Effector CD4-positive, alpha-beta T cell (primary cell): ENCODE measurements at regions not wholly inside any gene's neighbourhood (a gene's known extent, or its start where the extent isn't known, plus 50 kb on each side); places are given as distances from the start of the nearest gene placed in this dataset.

Experiments
- DNase-seq: peaks from one replicate; pipeline ENCODE4 v3.0.0-alpha.2; 2020

DNA sequence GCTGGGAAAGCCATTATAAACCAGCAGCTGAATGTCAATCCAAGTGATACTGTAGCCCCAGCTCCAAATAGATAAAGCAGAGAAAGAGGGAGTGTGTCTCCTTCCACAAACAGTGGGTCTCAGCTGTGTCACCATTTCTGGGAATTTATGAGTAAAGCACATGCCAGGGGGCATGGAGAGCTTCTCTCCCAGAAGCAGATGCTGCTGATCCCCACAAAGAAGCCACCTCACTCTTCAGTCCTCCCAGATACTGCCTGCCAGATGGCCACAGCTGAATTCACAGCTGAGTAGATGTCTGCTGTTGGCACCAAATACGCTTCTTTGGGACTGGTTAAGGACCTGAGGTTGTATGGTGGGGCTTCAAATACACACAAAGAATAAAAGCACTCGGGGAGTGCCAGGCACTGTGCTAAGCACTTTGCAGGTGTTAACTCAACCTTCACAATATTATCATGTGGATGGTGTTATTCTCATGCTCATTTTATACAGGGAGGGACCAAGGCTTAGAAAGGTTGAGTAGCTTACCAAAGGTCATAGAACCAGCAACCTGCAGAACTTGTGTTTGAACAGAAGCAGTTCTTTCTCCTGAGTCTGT, 298.3 kb downstream of the CDH11 start:
- DNase-seq, result no peak

DNA sequence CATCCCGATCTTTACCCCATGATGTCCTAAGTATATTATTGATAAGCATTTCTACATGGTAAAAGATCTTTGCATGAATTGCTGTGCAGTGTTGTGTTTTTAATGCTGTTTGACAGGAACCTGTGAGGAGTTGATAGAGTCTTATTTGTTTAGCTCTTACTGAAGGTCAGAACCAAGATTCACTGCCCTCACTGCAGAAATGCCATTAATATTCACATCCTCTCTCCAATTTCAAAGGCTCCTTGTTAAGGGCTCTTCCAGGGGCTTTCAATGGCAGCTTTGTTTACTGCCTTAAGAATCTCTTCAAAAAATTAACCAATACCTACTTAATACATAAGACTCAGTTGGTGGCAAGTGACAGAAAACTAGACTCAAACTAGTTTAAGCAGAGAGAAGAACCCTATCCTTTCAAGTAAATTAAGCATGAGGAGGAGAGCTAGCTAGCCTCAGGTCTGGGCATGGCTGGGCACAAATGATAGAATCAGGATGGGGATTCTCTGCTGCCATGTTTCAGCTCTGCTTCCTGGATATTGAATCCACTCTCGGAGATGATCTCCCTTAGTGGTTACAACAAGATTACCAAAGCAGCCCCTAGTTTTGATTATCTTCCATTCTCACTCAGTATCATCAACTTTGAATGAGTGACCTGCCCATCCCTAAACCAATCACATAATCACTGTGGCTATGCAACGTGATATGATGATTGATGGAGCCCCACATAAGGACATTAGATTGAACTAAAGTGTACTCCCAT, 311.8 kb downstream of the CDH11 start:
- no peak for DNase-seq

DNA sequence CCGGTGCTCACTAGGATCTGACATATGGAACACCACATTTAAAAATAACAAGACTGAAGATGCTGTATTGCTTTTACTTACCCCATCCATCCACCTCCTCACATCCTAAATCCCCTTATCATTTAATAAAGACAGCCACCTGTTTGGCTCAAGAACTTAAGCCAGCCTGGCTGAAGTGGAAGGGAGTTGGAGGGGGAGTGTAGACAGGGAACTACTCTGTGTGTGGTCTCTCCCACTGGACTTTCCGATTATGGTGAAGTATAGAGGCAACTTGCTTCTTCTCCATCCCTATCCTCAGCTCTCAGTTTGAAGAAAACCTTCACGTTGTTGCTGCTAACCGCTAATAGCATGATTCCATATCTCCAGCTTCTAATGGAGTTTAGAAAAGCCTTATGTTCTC, 313.4 kb downstream of the CDH11 start:
- DNase-seq, result no peak

DNA sequence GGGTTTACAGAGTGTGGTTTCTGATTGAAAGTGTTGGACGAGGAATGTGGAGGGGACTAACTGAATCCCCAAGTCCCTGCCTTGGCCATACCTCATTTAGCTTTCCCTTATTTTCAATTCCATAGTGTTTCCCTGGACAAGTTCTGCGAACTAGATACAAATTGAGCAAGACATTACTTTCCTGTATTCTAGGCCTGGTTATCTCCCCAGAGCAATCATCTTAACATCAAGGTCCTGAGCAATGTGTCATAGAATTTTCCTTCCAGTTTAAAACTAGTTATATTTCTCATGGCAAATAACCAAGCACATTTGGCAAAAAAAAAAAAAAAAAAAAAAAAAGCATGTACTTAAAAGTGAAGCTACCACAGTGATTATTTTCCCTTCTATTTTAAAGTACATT, 330.1 kb downstream of the CDH11 start:
- DNase-seq, result no peak

DNA sequence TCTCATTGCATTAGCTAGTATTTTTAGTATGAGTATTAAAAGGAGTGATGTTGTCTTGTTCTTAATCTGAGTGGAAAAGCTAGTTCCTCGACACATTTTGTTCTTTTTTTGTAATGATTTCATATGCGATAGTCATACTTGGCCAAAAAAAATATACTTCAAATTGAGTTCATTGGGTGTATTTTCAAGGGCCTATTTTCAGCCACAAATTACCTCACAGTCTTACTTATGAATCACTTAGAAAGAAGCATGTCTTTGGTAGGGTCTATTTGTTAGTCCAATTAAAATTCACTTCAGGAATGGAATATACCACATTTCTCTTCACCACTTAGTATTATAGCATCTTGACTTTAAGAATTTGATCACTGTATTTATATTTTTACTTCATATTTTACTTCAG, 337.2 kb downstream of the CDH11 start:
- DNase-seq, result no peak

DNA sequence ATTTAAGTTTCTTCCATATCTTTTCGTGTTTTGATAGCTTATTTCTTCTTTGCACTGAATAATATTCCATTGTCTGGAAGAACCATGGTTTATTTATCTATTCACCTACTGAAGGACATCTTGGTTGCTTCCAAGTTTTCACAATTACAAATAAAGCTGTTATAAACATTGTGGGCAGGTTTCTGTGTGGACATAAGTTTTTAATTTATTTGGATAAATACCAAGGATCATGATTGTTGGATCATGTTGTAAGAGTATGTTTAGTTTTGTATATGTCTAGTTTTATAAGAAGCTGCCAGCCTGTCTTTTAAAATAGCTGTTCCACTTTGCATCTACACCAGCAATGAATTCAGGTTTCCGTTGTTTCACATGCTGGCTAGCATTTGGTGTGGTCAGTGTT, 339.4 kb downstream of the CDH11 start:
- no peak for DNase-seq

DNA sequence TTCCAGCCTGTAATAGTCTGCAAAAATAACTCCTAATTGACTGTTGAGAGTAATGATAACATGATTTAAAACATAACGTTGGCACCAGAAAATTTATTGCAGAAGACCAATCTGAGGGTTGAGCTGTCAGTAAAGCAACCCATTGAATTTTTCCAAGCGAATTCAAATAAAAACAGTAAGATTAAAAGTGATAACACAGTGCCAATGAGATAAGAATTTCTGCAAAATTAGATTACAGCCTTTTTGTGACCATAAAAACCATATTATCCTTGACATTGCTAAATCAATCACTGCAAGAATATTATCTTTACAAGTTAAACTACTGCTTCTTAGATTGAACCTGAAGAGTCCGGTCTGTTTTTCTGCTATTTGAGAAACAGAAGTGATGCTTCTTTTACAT, 341.4 kb downstream of the CDH11 start:
- no peak for DNase-seq

DNA sequence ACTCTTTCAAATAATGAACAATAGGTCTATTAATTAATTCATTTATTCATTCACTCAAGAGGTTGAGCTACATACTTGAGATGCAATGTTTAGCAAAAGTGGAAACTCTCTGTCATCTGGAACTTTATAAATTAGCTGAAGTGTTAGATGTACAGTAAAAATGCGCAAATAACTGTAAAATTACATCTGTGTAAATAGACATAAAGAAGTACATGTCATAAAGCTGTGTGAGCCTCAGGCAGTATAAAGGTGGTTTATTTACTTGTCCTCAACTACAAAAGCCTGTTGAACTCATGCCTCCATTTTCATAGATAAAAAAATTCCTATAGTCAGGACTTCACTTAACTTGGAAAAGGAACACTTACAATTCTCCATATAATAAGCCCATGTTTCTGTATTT, 343.1 kb downstream of the CDH11 start:
- no peak for DNase-seq

DNA sequence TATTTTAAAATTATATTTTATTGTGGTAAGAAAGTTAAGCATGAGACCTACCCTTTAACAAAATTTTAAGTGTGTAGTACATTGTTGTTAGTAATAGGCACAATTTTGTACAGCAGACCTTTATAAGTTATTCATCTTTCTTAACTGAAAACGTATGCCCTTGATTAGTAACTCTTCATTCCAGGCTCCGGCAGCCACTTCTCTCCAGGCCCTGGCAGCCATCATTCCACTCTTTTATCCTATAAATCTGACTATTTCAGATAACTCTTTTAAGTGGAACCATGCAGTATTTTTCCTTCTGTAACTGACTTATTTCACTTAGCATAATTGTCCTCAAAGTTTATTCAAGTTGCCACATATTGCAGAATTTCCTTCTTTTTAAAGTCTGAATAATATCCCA, 348.2 kb downstream of the CDH11 start:
- DNase-seq, result no peak

DNA sequence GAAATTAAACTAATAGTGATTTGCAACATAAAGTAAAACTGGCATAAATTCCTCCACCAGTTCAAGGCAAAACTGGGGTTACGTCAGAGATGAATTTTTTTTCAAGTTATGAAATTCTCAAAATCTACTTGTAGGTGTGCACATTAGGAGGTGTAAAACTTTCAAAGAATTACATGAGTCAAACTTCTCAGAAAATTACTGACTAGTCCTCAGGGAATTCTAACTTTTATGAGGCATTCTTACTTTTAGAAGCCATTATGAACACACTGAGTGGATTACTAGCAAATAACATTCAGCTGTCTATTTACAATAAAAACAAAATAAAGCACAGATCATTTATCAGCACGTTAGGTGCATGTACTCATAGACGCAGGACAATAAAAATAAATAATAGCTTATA, 348.7 kb downstream of the CDH11 start:
- DNase-seq, result no peak

DNA sequence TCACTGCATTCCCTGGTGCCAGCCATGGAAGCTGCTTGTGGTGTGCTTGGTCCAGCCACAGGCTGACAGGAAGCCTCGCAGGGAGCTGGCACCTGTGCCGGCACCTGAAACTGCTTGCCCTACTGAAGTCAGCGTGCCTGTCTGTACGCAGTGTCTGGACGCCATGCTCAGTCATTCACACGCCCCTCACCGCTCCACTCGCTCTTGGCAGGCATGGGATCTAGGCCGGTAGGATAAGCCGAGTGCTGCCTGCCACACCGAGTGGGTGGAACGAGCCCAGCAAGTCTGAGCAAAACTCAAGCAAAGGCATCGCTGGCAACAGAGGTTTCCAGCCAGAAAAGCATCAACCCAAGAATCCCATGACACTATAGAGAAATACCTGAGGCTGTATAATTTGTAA, 350.6 kb downstream of the CDH11 start:
- no peak for DNase-seq

DNA sequence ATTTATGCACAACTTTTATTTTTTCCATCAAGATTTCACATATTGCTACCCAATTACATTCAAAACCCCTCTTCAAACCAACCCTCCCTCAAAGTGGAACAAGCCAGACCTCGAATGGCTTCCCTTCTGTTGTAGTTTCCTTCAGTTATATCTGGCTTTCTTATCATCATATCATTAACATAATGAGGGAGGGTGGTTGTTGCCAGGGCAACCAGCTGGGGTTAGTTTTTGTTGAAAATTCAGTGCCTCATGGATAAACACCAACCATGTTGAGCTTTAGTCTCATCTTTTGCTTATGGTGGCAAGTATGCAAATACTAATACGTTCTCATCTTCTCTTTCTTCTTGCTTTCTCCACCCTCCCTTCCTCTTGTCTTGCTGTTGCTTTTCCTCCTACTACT, 359.7 kb downstream of the CDH11 start:
- DNase-seq, result no peak

DNA sequence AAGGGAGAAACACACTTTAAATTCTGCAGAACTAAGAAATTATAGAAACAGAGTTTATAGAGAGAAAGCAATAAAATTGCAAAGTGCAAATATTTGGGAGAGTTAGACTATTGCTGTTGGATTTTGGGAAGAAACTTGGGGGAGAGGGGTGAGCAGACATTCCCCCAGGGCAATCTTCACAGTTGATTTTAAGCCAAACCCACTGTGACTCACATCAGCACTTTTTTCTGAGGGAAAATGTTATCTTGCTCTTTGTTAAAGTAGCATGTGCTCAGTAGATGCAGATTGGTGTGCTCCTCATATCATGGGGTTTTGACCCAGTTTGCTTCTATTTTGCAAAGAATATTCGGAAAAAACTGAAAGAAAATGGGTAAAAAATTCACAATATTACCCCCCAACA, 367.6 kb downstream of the CDH11 start:
- DNase-seq, result no peak

DNA sequence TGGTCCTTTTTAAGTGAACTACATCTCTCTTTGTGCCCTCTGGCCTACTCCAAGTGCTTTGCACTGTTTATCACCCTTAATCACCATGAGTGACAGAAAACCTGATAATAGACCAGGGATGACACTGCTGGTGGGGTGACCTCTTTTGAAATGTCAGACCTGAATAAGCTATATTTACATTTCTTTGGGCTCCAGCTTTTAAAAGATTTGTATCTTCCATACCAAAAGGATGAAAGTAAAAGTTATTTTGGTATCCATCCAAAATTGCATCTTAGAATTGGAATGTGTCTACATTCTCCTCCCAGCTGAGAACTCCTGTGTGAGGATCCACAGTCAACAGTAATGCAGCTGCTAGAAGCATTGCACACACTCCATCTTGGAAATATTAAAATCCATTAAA, 370.0 kb downstream of the CDH11 start:
- no peak for DNase-seq

DNA sequence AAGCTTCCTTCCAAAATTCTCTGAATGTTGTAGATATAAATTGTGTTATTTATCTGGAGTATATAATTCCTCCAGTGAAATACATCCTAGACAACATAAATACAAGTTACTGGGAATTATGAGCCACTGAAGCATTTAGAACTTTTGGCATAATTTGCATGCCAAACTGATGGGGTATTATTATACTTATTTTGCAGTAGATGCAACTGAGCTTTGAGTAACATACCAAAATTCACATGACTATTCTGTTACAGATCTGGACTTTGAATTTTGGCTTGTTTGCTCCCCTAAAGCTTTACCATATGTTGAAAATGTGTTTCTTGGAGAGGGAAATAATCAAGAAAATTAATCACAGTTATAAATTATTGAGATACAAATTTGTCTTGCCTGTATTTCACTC, 372.5 kb downstream of the CDH11 start:
- no peak for DNase-seq

DNA sequence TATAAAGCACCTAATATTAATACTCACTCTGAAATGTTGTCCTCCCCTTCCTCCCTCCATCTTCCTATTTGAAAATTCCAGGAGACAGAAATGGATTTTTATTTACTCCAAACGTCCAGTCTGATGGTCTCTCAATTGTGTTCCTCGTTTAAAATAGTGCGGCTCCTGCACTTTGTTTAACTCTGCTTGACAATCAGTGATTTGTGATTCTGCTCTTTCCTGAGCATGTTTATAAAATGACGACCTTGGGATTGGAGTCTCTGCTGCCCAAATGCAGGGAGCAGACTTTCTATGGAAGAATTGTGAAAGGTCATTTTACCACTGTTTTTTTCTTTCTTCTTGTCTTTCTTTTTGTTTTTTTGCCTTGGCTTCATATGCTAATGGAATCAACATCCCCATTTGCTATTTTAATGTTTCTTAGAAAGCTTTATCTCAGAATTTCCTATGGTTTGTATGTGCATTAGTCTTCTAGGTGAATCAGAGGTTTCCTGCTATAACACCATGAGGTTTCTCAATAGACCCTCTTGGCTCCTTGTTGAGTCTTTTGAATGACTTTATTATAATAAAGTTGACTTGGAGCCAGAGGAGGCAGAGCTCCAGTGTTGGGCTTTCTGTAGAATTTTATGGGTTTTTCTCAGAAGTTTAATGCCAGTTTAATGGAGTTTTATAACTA, 376.5 kb downstream of the CDH11 start:
- no peak for DNase-seq

DNA sequence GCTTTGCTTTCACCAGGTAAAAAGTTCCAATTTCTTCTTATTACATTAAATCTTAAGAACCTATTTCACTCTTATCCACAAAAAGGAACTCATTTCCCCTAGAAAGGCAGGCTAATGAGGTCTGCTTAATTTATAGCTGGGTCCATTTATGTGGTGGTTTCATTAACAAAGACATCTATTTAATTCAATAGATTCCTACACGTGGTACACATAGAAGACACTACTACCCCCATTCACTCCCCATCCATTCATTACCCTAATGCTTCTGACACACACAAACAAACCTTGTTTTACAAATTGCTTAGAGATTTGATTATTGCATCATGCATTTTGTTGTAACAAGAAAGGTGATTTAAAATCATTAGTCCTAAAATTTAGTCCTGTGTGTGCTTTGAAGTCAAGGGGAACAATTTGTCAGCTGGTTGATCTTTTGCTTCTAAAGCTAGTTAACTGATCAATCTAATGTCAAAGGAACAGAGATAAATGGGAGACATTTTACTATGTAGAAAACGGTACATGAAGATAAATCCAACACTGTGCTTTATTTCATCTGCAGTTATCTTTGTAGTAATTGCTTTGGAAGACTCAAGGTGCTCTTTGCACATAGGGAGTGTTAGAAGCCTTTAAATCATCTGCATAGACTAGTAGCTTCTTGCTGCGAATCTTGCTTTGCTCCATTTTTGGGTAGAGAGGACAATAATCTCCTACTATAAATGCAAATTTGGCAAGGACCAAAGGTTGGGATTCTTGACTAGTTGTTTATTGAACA, 379.2 kb downstream of the CDH11 start:
- DNase-seq, result no peak

DNA sequence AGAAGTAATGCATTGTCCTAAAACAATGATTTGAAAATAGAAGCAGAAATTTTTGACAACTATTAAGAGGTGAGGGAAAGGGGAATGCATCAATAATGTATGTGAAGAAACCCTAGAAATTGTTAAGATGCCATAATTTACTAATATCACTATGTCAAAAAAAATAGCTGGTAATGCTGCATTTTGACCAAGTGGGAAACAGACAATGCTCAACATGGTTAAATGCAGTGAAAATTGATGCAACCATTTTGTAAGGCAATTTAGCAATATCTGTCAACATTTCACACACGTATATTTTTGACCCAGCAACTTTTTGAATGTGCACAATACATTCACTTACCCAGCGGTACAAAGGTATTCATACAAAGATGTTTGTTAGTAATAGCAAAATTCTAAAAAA, 381.6 kb downstream of the CDH11 start:
- DNase-seq, result no peak

DNA sequence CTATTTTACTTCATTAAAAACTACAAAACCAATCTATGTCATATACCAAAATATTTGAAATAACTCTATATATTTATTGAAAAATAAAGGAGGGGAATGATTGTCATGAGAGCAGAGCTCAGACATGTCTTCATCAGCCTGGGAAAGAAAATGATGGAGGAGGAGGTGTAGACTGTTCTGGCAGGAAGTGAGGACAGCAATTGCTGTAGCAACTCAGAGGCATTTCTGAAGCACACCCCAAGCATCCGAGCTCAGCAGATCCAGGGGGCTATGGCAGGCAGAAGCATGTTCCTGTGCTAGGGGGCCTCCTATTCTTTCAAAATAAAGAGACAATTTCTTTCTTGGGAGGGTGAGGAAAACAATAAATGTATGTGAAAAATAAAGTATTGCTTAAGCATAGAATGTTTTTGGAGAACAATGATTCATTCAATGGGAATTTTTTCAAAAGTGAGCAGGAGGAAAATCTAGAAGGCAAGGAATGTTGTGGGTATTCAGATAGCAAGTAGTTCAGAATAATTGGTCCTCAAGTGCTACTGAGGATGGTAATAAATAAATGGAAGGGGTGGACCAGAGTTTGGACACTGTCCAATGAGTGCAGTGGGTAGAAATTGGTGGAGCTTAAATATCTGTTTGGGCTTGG, 383.4 kb downstream of the CDH11 start:
- DNase-seq, result no peak

DNA sequence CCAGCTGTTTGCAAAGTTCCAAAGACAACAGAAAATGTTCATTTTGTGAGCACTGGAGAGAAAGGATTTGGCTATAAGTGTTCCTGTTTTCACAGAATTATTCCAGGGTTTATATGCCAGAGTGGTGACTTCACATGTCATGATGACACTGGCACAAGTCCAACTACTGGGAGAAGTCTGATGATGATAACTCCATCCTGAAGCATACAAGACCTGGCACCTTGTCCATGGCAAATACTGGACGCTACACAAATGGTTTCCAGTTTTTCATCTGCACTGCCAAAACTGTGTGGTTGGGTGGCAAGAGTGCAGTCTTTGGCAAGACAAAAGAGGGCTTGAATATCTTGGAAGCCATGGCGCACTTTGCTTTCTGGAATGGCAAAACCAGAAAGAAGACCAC, 385.0 kb downstream of the CDH11 start:
- DNase-seq, result no peak

DNA sequence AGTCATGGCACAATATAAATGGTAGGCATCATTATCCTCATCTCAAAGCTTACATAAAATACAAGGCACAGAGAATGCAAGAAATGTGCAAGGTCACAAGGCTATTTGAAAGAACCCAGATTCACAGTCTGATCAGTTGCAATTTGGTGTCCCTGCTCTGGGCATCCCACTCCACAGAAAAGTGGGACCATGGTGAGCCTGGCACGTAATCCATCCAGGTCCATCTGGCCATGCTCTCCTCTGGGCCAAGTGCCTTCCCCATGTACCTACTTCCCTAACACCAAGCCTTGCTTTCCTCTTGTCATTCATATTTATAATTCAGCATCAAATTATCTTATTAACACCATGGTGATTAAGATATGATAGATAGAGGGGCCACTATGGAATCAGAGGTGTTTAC, 390.0 kb downstream of the CDH11 start:
- DNase-seq, result no peak

DNA sequence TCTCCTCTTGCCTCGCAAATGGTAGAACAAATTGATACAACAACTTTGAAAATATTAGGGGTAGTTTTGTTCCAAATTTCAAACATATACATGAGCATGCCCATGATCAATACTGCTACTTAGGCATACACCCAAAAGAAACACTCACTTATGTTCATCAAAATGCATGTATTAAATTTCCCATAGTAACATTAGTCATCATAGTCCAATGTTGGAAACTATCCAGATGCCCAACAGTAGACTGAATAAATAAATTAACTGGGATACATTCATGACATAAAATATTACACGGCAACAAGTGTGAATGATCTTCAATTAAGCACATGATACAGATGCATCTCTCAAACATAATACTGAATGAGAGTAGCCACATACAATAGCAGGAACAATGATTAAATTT, 391.6 kb downstream of the CDH11 start:
- no peak for DNase-seq

DNA sequence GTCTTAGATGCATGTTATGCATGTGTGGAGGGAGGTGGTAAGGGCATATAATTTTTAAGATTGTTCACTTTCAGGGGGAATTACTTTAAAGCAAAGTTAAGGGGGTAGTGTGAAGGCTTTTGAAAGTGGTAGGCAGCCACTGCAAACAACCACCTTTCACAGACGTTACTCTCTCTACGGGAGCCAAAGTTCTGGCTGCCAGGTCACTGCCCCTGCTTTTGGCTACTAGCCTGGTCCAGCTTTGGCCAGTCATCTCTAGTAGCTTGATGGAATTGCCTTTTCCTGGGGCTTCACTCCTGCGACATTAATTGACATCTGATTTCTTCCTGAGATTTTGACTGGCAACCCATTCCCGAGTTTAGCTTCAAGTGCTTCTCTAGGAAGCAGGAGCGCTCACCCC, 397.5 kb downstream of the CDH11 start:
- DNase-seq, result no peak
